ENCODE measurements at regions not wholly inside any gene's neighbourhood (a gene's known extent, or its start where the extent isn't known, plus 50 kb on each side); places are given as distances from the start of the nearest gene placed in this dataset.
A peak's percentile ranks its signal among the peaks of the same experiment; 100 is the strongest.

GRCh38 chr11:19321351-19321750, 80.6 kb upstream of the E2F8 start:
- no peak for DNase-seq

GRCh38 chr11:19320827-19321226, 80.1 kb upstream of the E2F8 start:
- DNase-seq: no peak

GRCh38 chr11:19316434-19316833, 75.7 kb upstream of the E2F8 start:
- no peak for DNase-seq

- no peak for DNase-seq
Measured at GRCh38 chr11:19315511-19315910, 74.8 kb upstream of the E2F8 start.

GRCh38 chr11:19313140-19313539, 72.4 kb upstream of the E2F8 start:
- DNase-seq: no peak

- peak; percentile 29 for DNase-seq
Measured at GRCh38 chr11:19311308-19312030, 70.7 kb upstream of the E2F8 start.

- no peak for DNase-seq
Measured at GRCh38 chr11:19307498-19307897, 66.8 kb upstream of the E2F8 start.

GRCh38 chr11:19306179-19306944, 65.6 kb upstream of the E2F8 start:
- DNase-seq: no peak

- no peak for DNase-seq
Measured at GRCh38 chr11:19301361-19301760, 60.6 kb upstream of the E2F8 start.

GRCh38 chr11:19294444-19294843, 53.7 kb upstream of the E2F8 start:
- DNase-seq: no peak

- no peak for DNase-seq
Measured at GRCh38 chr11:19291064-19291463, 50.3 kb upstream of the E2F8 start.

All from stimulated activated CD4-positive, alpha-beta T cell treated with anti-CD3 and anti-CD28 coated beads, Interleukin-12 subunit alpha, Interleukin-12 subunit beta, amount 100 ng/mL, for 4 hours (primary cell).